GM21529 (cell line): ENCODE measurements at regions not wholly inside any gene's neighbourhood (a gene's known extent, or its start where the extent isn't known, plus 50 kb on each side); places are given as distances from the start of the nearest gene placed in this dataset.

Experiments used
- ATAC-seq: cut with Tn5 transposase; IDR thresholded peaks from one replicate; pipeline ENCODE4 v1.9.1; 2021; ENCODE audit not compliant: unreplicated experiment

DNA sequence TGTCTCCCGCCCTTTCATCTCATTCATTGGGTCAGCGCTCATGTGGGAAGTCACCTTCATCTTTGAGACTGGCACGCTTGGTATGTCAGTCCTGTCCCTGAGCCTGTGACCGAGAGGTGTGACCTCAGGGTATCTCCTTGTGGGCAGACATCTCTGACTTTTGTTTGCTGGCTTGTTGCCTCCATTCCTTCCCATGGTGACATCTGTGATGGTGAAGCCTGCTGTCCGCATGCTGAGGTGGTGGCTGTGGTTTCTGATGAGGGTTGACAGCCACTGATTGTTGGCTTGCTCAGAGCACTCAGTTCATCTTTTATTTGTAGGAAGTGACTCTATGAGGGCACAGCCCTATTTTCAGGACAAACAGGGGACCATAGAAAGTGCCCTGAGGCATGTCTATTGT is 139.2 kb downstream of the SLC4A3 start:
- no peak for ATAC-seq

DNA sequence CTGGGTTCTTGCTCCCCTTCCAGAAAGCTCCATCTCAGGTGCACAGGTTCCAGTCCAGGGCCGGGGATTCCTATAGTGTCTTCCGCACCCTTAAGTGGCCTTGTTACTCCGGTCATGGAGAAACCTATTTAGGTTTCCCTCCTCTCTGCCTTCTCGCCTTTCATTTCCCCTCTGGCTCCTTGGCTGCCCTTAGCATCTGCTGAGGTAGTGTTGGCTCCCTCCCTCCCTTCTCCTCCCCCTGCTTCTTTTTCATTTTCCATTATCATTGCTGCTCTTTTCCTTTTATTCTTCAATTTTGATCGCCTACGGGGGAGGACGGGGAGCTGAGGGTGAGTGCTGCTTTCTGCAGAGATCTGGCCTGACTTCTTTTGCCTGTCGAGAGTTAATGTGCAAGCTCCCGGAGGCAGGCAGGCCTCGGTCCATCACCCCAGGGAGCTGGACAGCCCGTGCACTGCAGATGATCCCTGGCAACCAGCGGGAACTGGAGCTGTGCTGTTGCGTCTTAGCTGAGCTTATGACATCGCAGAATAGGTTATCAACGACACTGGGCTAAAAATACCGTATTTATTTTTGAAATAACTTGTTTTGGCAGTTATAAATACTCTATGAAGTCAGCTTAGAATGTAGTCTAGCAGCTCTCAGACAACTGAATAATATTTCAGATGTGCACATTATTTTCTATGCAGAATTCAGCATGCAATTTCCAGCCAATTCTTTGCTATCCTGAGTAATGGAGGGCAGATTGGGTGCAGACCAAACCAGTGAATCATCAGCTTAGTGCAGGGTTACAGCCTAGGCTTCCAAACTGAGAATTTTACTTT is 141.9 kb downstream of the SLC4A3 start:
- ATAC-seq, result no peak

DNA sequence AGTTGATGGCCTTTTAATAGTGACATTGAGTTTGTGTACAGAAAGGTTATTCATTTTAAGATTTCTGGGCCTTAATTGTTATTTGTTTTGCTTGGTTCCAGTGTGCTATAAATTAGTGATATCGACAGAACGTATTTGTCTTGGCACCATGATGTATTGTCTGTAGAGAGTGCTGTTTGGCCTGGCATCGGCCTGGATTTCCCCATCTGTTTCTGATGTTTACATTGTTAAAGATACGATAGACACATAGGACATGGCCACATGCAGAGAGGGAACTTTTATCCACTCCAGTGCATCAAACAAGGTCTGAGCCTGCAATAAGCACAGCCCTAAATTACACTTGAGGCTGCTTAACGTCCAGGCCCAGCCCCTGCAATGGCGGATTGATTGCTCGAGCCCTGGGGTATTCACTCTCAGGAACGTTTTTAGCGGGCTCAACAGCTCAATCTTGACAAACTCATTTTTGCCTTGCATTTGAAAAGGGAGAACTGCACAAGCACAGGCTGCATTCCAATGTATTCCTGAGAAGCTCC is 144.7 kb downstream of the SLC4A3 start:
- ATAC-seq, result no peak

DNA sequence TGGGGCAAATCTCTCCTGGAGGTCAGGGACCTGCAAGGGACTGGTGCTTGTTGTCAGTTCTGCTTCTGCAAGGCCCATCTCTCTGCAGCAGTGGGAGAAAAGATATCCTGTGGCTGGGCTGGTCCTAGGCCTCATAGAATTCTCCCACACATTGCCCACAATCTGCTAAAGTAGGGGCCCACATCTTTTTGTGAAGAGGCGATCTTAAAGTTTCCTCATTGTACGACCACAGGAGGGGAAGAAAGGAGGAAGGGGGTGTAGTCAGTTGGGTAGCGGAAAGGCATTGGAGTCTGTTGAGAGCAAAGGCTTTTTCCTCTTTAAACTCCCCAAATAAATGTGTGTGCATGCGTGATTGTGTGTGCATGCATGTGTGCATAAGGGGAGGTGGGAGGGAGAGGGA is 145.3 kb downstream of the SLC4A3 start:
- no peak for ATAC-seq

DNA sequence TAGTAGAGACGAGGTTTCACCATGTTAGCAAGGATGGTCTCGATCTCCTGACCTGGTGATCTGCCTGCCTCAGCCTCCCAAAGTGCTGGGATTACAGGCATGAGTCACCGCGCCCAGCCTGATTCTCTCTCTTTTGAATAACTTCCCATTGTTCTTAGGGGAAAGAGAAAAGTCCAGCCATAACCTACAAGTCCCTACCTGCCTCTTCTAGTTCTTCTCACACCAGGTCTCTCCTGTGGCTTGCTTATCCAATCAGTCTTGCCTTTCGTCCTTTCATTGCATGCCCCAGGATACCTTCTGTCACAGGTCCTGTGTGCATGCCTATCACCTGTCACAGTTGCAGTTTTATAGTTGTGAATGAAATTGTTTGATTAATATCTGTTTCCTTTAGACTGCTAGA is 148.1 kb downstream of the SLC4A3 start:
- no peak for ATAC-seq

DNA sequence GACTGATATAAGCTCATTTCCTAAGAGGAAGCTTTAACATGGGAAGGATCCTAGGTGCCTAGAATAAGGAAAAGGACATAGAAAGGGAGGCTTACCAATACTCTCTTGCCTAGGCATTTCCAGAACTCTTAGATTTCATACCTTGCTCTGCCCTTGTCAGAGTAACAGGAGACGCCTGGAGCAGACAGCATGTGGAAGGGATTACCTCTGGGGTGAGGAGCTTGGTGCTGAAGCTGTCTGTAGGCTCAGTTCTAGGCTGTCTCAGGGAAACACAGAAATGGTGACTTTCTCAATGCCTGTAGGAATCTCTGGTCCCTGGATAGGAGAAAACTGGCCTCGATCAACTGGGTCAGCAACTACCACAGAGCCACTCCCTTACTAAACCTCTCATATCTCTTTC is 150.0 kb downstream of the SLC4A3 start:
- ATAC-seq, result no peak

DNA sequence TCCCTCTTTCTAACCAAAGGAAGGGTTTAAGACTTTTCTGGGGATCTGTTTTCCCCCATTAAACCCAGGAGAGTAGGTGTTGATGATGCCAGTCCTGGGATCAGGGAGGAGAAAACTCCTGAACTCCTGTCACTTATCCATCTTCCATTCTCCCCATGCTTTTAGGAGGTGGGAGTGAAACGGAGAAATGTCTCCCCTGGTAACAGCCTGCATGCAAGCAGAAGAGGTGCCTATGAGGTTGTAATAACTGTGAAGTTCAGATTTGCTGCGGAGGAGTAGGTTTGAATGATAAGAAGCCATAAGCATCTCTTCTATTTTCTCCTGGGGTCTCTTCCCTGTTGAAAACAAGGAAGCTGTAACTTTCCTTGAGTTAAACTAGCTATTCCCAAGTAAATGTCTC is 150.8 kb downstream of the SLC4A3 start:
- no peak for ATAC-seq

DNA sequence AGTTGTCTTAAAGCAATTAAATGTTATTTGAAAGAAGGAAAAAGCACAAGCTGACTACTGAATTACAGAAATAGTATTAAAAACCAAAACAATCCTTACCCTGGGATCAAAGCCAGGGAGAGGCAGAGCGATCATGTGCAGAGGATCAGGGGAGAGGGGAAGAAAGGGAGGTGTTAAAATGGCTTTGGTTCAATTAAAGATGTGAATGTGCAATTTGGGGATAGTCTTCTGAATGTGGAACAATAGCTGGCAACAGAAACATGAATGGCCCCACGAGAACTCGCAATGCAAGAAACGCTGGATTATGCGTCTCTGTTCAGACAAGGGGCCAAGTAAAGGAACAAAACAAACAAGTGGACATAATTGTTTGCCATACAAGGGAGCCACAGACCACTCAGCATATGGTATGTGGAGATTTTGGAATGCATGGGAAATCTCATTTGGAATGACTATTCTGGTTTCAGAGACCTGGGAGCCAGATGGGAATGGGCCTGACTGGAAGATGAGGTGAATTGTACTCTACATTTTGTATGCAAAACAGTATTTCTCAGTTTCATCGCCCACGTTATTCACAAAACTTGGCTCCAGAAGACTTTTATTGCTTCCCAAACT is 155.4 kb downstream of the SLC4A3 start:
- no peak for ATAC-seq

DNA sequence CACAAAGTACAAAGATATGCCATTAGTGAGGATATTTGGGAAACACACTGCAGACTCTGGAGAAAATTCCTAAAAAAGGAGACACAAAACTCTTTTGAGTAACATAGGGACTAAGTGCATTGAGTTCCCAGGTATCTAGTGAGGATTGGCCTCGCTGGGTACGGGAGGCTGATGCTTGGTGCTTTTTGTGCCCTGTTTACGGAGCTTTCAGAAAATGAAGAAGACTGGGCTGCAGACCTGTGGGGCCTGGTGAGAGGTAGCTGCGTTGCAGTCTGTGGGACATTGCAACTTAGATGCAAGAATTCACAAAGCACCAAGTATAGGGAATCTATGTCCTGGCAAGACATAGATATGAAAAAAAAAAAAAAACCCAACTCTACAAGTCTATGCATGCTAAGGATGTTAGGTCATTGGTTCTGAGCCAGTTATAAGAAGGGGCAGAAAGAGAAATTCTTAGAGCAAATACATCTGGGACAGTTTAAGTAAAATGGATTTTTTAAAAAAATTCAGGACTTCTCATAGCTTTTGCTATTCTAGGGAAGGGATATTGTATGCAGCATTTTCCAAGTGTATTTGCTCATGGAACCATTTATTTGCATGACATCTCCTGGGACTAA is 156.0 kb downstream of the SLC4A3 start:
- no peak for ATAC-seq

DNA sequence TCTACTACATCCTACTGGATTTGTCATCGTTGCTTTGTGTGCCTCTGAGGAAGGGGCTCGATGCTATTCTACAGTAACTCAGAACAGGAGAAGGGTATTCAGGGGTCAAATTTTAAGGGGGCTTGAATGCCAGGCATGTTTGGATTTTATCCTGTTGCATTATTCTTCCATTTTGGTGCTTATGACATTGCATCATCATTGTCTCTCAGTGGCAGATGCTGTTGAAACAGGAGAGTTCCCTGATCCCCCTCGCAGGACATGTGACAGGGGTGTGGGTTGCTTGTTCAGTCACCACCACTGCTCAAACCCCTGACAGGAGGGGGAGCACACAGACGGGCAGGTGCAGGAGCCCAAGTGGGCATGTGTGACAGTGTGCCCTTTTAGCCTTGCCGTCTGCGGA is 156.7 kb downstream of the SLC4A3 start:
- ATAC-seq, result no peak

DNA sequence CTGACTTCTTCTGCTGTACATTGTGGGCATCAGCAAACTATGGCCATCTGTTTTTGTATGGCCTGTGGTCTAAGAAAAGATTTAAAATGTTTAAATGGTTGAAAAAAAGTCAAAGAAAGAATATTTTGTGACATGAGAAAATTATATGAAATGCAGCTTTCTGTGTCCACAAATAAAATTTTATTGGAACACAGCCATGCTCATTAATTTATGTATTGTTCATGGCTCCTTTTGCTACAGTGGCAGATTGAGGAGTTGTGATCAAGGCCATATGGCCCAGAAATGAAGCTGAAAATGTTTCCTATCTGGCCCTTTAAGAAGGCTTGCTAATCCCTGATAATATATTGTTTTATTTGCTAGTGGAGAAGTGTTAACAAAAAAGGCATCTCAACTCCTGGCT is 162.0 kb downstream of the SLC4A3 start:
- ATAC-seq, result no peak

DNA sequence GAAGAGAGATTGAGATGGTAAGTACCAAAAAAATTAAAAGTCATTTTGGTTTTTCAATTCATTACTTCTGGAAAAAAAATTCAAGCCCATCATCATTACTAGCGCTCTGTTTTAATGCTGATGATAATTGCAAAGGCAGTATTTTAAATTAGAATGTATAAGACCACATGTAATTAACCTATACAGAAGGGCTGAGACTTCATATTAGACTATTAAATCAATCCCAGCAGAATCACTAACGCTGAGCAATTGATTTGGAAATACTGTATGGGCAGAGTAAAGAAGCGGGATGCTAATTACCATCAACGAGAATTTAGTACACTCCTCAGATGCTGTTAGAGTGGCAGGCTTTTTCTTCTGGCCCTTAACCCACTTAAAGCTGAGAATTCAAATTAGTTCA is 165.0 kb downstream of the SLC4A3 start:
- ATAC-seq, result no peak

DNA sequence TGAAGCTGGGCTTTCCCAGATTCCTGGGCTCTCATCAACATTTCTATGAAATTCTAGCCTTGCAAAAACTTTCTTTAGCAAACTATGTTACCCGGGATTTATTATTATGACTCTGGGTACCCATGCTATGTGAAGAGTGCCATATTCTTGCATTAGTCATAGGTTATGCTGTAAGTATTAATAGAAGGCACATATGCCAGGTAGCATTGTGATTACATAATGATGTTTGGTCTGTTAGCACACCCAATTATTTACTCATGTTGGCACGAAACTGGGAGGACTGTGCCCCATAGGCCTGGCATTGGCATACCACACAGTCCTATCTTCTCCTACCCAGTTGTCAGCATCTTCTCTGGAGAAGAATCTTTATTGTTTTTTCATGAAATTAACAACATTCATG is 171.0 kb downstream of the SLC4A3 start:
- no peak for ATAC-seq

DNA sequence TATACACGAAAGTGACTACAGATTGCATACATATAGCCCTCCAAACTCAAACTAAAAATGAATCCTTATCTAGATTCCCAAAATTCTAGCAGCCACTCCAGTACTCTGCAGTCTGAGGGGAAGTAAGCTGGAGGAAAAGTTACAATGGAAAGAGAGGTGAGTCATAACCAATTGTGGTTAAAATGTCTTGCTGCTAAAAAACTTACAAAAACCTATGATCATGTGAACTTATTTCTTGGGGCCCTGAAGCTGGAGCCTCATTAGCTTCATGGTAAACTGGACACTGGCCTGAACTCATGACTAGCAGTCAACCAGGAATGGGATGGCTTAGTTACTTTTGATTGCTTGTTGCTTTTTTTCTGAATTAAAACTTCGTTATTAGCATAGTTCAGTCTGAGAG is 175.9 kb downstream of the SLC4A3 start:
- no peak for ATAC-seq

DNA sequence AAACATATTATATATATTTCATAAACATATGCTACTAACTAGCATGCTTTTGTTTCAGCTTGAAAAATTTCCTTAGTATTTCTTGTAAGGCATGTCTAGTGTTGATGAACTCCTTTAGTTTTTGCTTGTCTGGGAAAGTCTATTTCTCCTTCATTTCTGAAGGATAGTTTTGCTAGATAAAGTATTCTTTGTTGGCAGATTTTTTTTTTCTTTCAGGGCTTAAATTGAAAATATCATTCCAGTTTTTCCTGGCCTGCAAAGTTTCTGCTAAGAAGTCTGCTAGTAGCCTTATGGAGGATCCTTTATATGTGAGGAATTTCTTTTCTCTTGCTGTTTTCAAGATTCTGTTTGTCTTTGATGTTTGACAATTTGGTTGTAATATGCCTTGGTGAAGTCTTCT is 183.5 kb downstream of the SLC4A3 start:
- ATAC-seq, result no peak

DNA sequence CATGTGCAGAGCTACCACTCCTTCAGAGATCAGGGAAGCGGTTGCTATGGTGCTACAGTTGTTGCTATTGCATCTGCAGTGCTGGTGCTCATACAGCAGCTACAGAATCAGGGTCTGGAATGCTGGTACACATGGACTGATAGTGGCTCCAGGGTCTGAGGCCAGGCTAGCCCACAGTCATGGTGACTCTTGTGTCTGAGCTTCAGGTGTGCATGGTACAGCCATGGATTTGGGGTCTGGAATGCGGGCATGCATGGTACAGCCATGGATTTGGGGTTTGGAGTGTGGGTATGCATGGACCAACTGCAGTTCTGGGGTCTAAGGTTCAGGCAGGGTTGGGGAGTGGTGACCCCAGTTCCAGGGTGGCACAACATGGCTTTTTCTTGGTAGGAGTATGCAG is 185.2 kb downstream of the SLC4A3 start:
- ATAC-seq, result no peak

DNA sequence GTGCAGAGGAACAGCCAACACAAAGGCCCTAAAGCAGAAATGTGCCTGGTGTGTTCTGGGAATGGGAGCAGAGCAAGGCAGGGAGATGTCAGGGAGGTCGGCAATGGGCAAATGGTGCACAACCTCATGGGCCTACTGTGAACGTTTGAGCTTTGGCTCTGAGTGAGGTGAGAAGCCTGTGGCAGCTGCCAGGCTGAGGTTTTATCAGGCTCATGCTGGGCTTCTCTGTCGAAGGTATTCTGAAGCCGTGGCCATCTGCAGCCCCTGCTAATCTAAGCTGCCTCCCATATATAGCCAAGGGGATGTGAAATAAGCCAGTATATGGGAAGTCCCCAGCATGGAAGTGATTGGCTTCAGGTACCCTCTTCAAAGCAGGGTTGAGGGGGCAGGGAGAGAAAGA is 193.3 kb downstream of the SLC4A3 start:
- no peak for ATAC-seq

DNA sequence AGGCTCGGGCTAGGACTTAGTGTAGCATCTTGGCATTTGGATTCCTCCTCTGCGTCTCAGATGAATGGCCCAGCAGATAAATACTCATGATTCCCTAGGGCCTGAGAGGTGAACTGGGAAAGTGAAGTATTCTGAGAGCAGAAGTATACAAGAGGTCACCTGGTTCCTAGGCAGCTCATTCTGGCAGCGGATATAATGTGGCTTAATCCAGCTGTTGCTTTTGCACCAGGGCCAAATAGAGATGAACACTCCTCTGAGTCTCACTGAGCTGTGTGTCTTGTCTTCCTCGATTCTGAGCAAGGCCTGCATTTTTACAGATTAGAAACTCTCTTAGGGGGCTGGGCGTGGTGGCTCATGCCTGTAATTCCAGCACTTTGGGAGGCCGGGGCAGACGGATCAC is 196.1 kb downstream of the SLC4A3 start:
- no peak for ATAC-seq

DNA sequence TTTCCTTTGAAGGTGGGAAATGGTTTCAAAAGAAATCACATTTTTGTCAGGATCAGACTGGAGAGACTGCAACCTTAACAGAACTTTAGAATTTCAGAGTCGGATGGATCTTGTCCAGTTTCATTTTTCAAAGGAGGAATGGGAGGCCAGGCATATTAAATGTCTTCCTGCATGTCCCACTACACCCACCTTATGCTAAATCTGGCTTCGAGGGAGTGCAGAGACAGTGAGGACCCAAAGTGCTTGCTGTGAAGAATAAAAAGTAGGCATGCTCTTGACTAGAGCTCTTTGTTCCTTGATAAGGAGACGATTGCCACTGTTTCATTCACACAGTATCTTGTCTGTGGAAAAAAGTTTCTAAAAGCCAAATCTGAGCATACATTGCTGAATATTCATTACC is 197.6 kb downstream of the SLC4A3 start:
- ATAC-seq, result no peak

DNA sequence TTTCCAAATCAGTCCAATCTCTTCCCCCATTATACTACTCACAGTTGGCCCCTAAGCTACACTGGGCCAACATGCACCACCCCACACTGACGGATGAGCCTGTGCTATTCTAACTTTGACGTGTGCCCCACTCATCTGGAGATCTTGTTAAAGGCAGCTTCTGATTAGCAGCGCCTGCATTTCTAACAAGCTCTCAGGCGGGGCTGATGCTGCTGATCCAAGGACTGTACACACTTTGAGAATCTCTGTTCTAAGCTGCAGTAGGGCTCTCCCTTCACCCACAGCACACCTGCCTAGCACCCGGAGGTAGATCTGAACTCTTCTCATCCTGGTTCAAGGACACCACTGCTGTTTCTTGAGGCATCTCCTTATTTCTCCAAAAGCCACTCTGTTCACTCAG is 200.7 kb downstream of the SLC4A3 start:
- no peak for ATAC-seq

DNA sequence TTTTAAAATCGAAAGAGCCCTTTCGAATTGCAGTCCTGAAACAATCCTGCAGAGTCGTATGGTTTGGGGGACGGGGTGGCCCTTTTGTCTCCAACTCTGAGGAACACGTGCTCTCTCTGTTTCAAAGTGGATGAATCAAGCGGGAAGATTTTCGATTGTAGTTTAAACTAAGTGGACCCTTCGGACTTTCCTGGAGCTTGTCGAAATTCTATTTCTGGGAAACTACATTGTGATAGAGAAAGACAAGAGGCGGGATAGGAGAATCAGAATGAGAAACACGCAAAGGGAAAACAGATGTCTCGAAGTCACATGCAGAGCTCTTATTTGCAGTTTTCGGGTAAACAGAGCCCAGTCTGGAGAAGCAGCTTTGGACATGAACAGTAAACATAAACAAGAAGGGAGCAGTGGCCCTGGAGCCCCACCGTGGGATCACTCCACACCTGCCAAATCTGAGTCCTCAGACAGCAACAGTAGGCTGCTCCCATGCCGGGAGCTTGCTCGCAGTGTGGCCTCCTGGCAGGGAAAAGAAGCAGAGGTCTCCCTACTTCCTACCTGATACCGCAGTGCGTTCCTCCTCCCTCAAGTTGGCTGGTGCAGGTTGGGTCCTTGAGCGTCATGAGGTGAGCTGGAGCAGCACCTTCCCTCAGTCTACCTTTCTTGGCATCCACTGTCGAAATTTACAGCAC is 202.4 kb downstream of the SLC4A3 start:
- ATAC-seq, result no peak

DNA sequence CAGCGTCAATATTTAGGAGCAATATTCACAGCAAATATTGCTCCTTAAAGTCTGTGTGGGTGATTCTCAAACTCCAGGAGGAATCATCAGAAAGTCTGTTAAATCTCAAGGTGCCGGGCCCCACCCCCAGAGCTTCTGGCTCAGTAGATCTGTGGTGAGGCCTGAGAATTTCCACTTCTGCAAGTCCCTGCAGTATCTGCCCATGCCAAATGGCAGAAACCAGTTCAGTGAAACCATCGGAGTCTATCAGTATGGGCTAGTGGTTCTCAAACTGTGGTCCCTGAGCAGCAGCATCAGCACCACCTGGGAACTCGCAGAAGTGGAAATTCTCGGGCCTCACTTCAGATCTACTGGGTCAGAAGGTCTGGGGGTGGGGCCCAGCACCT is 202.9 kb downstream of the SLC4A3 start:
- ATAC-seq, result no peak
